ENCODE measurements at regions not wholly inside any gene's neighbourhood (a gene's known extent, or its start where the extent isn't known, plus 50 kb on each side); places are given as distances from the start of the nearest gene placed in this dataset.

GRCh38 chr4:67366311-67366861 is 178.9 kb downstream of the CENPC start:
- no peak overlapping the region for H3K27ac ChIP-seq (ENCODE audit: low read depth, low read length)
- H3K27me3 ChIP-seq (ENCODE audit: control insufficient read depth, low read length): no peaks in the 10 kb centered on the region
- H3K9me2 ChIP-seq (replicated peaks; ENCODE audit: control insufficient read depth, low read length): no peaks in the 10 kb centered on the region
- no peaks in the 10 kb centered on the region for H3K4me1 ChIP-seq (ENCODE audit: control insufficient read depth, low read length)
- no peaks in the 10 kb centered on the region for H3F3A ChIP-seq (ENCODE audit: control insufficient read depth, insufficient read depth)
- H3K36me3 ChIP-seq (ENCODE audit: control insufficient read depth, low read length): no peaks in the 10 kb centered on the region
- no peak overlapping the region for H3K4me3 ChIP-seq (ENCODE audit: low read length)
- no peaks in the 10 kb centered on the region for H4K20me1 ChIP-seq (ENCODE audit: control insufficient read depth, insufficient read depth, low read depth, low read length)
- H3K79me2 ChIP-seq (ENCODE audit: control insufficient read depth, low read length): no peaks in the 10 kb centered on the region
- TF ChIP-seq CTCF (IDR thresholded peaks at IDR 0.05; ENCODE audit: low read depth, low read length, poor library complexity, severe bottlenecking) (no peak), EZH2phosphoT487 (IDR thresholded peaks at IDR 0.05; ENCODE audit: borderline replicate concordance, low read length) (no peak)
- no peak overlapping the region for H3K4me2 ChIP-seq (ENCODE audit: low read length)
- H3K9me3 ChIP-seq (ENCODE audit: control insufficient read depth, insufficient read depth, low read length): no peaks in the 10 kb centered on the region

DNA sequence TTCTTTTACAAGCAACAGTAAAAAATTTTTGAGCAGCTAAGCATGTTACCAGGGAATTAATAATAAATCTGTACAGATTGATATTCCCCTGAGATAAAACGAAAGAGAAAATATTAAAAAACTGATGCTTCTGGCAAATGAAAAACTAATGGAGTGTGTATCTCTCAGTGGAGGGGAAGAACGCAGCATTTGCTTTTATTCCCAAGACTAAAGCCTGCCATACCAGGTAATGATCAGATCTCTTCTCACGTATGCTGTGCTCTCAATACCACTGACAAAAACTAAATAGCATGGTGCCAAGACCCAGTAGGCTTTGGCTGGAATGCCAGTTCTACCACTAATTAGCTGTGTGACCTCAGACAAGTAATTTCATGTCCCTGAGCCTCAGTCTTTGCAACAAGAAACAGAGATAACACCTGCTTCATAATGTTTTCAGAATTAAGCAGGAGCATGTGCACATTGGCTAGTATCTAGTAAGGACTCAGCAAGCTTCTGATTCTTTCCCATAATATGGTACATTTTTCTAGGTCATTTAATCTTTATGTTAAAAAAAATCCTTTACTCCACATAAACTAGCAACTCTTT is 179.6 kb downstream of the CENPC start:
- no peaks in the 10 kb centered on the region for H3K9me3 ChIP-seq (ENCODE audit: control insufficient read depth, insufficient read depth, low read length)
- H3K36me3 ChIP-seq (ENCODE audit: control insufficient read depth, low read length): no peaks in the 10 kb centered on the region
- no peaks in the 10 kb centered on the region for H3K9me2 ChIP-seq (replicated peaks; ENCODE audit: control insufficient read depth, low read length)
- H3K79me2 ChIP-seq (ENCODE audit: control insufficient read depth, low read length): no peaks in the 10 kb centered on the region
- no peaks in the 10 kb centered on the region for H3K4me1 ChIP-seq (ENCODE audit: control insufficient read depth, low read length)
- H4K20me1 ChIP-seq (ENCODE audit: control insufficient read depth, insufficient read depth, low read depth, low read length): no peaks in the 10 kb centered on the region
- no peak overlapping the region for H3K4me3 ChIP-seq (ENCODE audit: low read length)
- no peak overlapping the region for H3K4me2 ChIP-seq (ENCODE audit: low read length)
- H3K27me3 ChIP-seq (ENCODE audit: control insufficient read depth, low read length): no peaks in the 10 kb centered on the region
- H3K27ac ChIP-seq (ENCODE audit: low read depth, low read length): no peak overlapping the region
- no peak for TF ChIP-seq EZH2phosphoT487 (IDR thresholded peaks at IDR 0.05; ENCODE audit: borderline replicate concordance, low read length)
- no peak for TF ChIP-seq CTCF (IDR thresholded peaks at IDR 0.05; ENCODE audit: low read depth, low read length, poor library complexity, severe bottlenecking)
- no peaks in the 10 kb centered on the region for H3F3A ChIP-seq (ENCODE audit: control insufficient read depth, insufficient read depth)

DNA sequence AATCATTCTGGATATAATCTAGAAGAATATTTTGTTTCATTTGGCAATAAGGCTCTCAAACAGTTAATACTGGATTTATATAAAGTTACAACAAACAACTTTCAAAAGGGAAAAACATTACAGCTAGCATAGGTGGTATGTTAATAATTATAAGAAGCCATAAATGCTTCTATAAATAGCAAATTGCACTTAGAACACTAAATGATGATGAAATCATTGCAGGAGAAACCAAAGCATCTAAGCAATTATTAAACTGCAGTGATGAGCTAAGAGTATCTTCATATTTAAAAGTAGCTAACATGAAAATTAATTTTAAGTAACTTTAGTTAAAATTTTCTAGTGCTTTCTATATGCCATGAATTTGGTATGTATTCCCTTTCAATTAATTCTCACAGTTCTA is 189.5 kb downstream of the CENPC start:
- Histone ChIP-seq H4K20me1 (ENCODE audit: control insufficient read depth, insufficient read depth, low read depth, low read length) (no peaks in the 10 kb centered on the region), H3K79me2 (ENCODE audit: control insufficient read depth, low read length) (no peaks in the 10 kb centered on the region), H3K9me2 (replicated peaks; ENCODE audit: control insufficient read depth, low read length) (no peaks in the 10 kb centered on the region), H3K4me3 (ENCODE audit: low read length) (no peak overlapping the region), H3K36me3 (ENCODE audit: control insufficient read depth, low read length) (no peaks in the 10 kb centered on the region), H3K4me2 (ENCODE audit: low read length) (no peak overlapping the region), H3K27me3 (ENCODE audit: control insufficient read depth, low read length) (no peaks in the 10 kb centered on the region; the same call in 1 of the 2 replicates), H3F3A (ENCODE audit: control insufficient read depth, insufficient read depth) (no peaks in the 10 kb centered on the region), H3K4me1 (ENCODE audit: control insufficient read depth, low read length) (no peaks in the 10 kb centered on the region), H3K9me3 (ENCODE audit: control insufficient read depth, insufficient read depth, low read length) (no peaks in the 10 kb centered on the region), H3K27ac (ENCODE audit: low read depth, low read length) (no peak overlapping the region)
- TF ChIP-seq EZH2phosphoT487 (IDR thresholded peaks at IDR 0.05; ENCODE audit: borderline replicate concordance, low read length): no peak
- TF ChIP-seq CTCF (IDR thresholded peaks at IDR 0.05; ENCODE audit: low read depth, low read length, poor library complexity, severe bottlenecking): no peak
